Liver (tissue), 8 donors: ENCODE measurements at regions not wholly inside any gene's neighbourhood (a gene's known extent, or its start where the extent isn't known, plus 50 kb on each side); places are given as distances from the start of the nearest gene placed in this dataset.

ENCODE experiments used
- DNase-seq: peaks from one replicate; pipeline ENCODE4 v3.0.0-alpha.2; 2017; ENCODE audit warnings: low spot score
- H3K27ac ChIP-seq, 2 donors: one replicate each; pipeline ENCODE4 v1.7.0; 2013; ENCODE audit warnings: inconsistent platforms in 2 of 2, low read length in 2 of 2, control low read depth in 1 of 2, low read depth in 1 of 2, mild to moderate bottlenecking in 1 of 2
- H3K27me3 ChIP-seq, 4 donors: one replicate each; pipeline versions ENCODE4 v1.6.1 to v1.7.0; 2013; ENCODE audit warnings: low read length in 3 of 4, inconsistent platforms in 1 of 4, mild to moderate bottlenecking in 1 of 4, moderate library complexity in 1 of 4; ENCODE audit not compliant: control insufficient read depth in 4 of 4, insufficient read depth in 4 of 4
- H3K36me3 ChIP-seq, 4 donors: one replicate each; pipeline versions ENCODE4 v1.6.1 to v1.7.0; 2013; ENCODE audit warnings: low read length in 3 of 4, mild to moderate bottlenecking in 3 of 4, low read depth in 1 of 4, moderate library complexity in 1 of 4; ENCODE audit not compliant: control insufficient read depth in 4 of 4, insufficient read depth in 3 of 4
- H3K4me1 ChIP-seq, 4 donors: one replicate each; pipeline versions ENCODE4 v1.6.1 to v1.7.0; 2013; ENCODE audit warnings: low read length in 3 of 4, mild to moderate bottlenecking in 3 of 4, moderate library complexity in 1 of 4; ENCODE audit not compliant: control insufficient read depth in 4 of 4, insufficient read depth in 4 of 4
- H3K4me3 ChIP-seq, 3 donors: one replicate each; pipeline versions ENCODE4 v1.6.1 to v1.7.0; 2013; ENCODE audit warnings: low read length in 3 of 3, control low read depth in 1 of 3, low read depth in 1 of 3, mild to moderate bottlenecking in 1 of 3
- H3K9ac ChIP-seq, 2 donors: one replicate each; pipeline ENCODE4 v1.7.0; 2013; ENCODE audit warnings: low read length in 2 of 2, mild to moderate bottlenecking in 2 of 2, moderate library complexity in 2 of 2, control low read depth in 1 of 2, low read depth in 1 of 2
- H3K9me3 ChIP-seq, 4 donors: one replicate each; pipeline versions ENCODE4 v1.6.1 to v1.7.0; 2013; ENCODE audit warnings: low read length in 3 of 4; ENCODE audit not compliant: control insufficient read depth in 4 of 4
- CTCF ChIP-seq: fragments of 150-350 bp; IDR thresholded peaks from 2 replicates; pipeline ENCODE4 v1.5.1; 2017; ENCODE audit warnings: improper control_type of control experiment, low read depth, low read length; ENCODE audit not compliant: missing input control
- EGR1 ChIP-seq, 2 donors: IDR thresholded peaks; 2 replicates each; pipeline ENCODE4 v1.6.1; 2016 to 2018; ENCODE audit warnings: antibody characterized with exemption in 2 of 2, low read depth in 2 of 2
- FOXA1 ChIP-seq: IDR thresholded peaks from 2 replicates; pipeline ENCODE4 v1.6.1; 2016; ENCODE audit warnings: antibody characterized with exemption
- FOXA2 ChIP-seq: IDR thresholded peaks from 2 replicates; pipeline ENCODE4 v1.6.1; 2016; ENCODE audit warnings: antibody characterized with exemption
- HNF4A ChIP-seq, 2 donors: conservative IDR thresholded peaks; 2 replicates each; pipeline ENCODE4 v1.6.1; 2016; ENCODE audit warnings: antibody characterized with exemption in 2 of 2, mild to moderate bottlenecking in 2 of 2
- HNF4G ChIP-seq: IDR thresholded peaks from 2 replicates; pipeline ENCODE4 v1.6.1; 2016; ENCODE audit warnings: antibody characterized with exemption
- JUND ChIP-seq, 2 donors: IDR thresholded peaks; 2 replicates each; pipeline ENCODE4 v1.6.1; 2016; ENCODE audit warnings: antibody characterized with exemption in 2 of 2
- NR2F2 ChIP-seq: IDR thresholded peaks from 2 replicates; pipeline ENCODE4 v1.6.1; 2016; ENCODE audit warnings: antibody characterized with exemption
- RAD21 ChIP-seq, 2 donors: IDR thresholded peaks; 2 replicates each; pipeline ENCODE4 v1.6.1; 2016; ENCODE audit warnings: antibody characterized with exemption in 2 of 2, mild to moderate bottlenecking in 2 of 2
- RXRA ChIP-seq, 2 donors: IDR thresholded peaks; 2 replicates each; pipeline ENCODE4 v1.6.1; 2017 to 2018; ENCODE audit warnings: antibody characterized with exemption in 2 of 2, mild to moderate bottlenecking in 1 of 2
- SP1 ChIP-seq: IDR thresholded peaks from 2 replicates; pipeline ENCODE4 v1.6.1; 2018; ENCODE audit warnings: antibody characterized with exemption, mild to moderate bottlenecking
- TAF1 ChIP-seq: conservative IDR thresholded peaks from 2 replicates; pipeline ENCODE4 v1.6.1; 2016; ENCODE audit warnings: antibody characterized with exemption, mild to moderate bottlenecking
- YY1 ChIP-seq: IDR thresholded peaks from 2 replicates; pipeline ENCODE4 v1.6.1; 2016; ENCODE audit warnings: antibody characterized with exemption, mild to moderate bottlenecking
- WGBS: extraction: QIAGEN DNeasy Blood & Tissue Kit; methylation state at CpG from one replicate; pipeline ENCODE4 v1.1.7; 2013; 5-methylcytosine and 5-hydroxymethylcytosine counted together
- TF ChIP-seq, protein P1 (sequence below): IDR thresholded peaks from 2 replicates; pipeline ENCODE4 v1.6.1; 2016; ENCODE audit warnings: antibody characterized with exemption, mild to moderate bottlenecking
- TF ChIP-seq, protein P2 (sequence below): IDR thresholded peaks from 2 replicates; pipeline ENCODE4 v1.6.1; 2016; ENCODE audit warnings: antibody characterized with exemption
- TF ChIP-seq, protein P3 (sequence below): IDR thresholded peaks from 2 replicates; pipeline ENCODE4 v1.6.1; 2016; ENCODE audit warnings: antibody characterized with exemption
- TF ChIP-seq, protein P4 (sequence below): IDR thresholded peaks from 2 replicates; pipeline ENCODE4 v1.6.1; 2016; ENCODE audit warnings: antibody characterized with exemption
- donor health status: healthy.
- donor health status: healthy.
- donor health status: healthy.
- donor health status: healthy.
- donor health status: healthy.

DNA sequence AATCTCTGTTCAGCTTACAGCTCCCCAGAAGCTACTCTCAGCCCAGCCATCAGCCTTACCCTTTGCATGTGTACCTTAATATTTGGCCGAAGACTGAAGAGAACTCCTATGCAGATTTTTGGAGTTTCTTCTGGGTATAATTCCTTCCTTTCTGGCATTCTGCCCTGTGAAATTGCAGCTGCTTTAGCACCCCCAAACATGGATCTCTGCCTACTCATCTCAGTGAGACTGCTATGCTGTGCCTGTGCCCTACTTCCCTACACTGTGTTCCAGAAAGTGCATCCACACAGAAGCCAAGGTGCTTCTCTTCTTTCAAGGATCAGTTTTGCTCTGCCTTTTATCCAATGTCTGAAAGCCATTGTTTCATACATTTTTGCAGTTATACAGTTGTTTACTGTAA lies 81.6 kb downstream of the NPY start:
- no peak for DNase-seq
- TF ChIP-seq, protein P1, sequence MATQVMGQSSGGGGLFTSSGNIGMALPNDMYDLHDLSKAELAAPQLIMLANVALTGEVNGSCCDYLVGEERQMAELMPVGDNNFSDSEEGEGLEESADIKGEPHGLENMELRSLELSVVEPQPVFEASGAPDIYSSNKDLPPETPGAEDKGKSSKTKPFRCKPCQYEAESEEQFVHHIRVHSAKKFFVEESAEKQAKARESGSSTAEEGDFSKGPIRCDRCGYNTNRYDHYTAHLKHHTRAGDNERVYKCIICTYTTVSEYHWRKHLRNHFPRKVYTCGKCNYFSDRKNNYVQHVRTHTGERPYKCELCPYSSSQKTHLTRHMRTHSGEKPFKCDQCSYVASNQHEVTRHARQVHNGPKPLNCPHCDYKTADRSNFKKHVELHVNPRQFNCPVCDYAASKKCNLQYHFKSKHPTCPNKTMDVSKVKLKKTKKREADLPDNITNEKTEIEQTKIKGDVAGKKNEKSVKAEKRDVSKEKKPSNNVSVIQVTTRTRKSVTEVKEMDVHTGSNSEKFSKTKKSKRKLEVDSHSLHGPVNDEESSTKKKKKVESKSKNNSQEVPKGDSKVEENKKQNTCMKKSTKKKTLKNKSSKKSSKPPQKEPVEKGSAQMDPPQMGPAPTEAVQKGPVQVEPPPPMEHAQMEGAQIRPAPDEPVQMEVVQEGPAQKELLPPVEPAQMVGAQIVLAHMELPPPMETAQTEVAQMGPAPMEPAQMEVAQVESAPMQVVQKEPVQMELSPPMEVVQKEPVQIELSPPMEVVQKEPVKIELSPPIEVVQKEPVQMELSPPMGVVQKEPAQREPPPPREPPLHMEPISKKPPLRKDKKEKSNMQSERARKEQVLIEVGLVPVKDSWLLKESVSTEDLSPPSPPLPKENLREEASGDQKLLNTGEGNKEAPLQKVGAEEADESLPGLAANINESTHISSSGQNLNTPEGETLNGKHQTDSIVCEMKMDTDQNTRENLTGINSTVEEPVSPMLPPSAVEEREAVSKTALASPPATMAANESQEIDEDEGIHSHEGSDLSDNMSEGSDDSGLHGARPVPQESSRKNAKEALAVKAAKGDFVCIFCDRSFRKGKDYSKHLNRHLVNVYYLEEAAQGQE, result no peak
- TF ChIP-seq SP1 (no peak), FOXA2 (no peak)
- Histone ChIP-seq H3K27ac (no peak overlapping the region), H3K9me3 (no peaks in the 10 kb centered on the region), H3K4me3 (no peak overlapping the region), H3K27me3 (no peaks in the 10 kb centered on the region), H3K36me3 (no peaks in the 10 kb centered on the region), H3K4me1 (no peaks in the 10 kb centered on the region), H3K9ac (no peak overlapping the region)
- 74% methylated on average over 1 of the region's 1 CpG for WGBS

DNA sequence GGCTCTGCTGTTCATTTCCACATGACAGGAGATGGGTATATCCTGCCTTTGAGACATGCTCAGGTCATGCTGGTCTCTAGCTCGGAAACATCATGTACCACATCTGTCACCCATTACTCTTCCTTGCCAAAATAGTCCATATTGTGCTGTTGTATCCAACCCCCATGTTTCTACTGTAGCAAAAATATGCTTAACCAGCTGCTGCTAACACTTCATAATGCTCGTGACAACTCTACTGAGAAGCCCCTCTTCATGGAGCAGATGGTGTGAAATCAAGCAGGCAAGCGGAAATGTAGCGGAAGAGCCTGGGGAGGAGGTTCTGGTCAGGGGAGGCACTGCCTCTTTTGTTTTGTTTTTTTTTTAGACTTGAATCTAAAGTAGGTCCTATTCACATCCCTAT lies 82.9 kb downstream of the NPY start:
- Histone ChIP-seq H3K9ac (no peak overlapping the region), H3K27ac (no peak overlapping the region), H3K27me3 (no peaks in the 10 kb centered on the region), H3K4me1 (no peaks in the 10 kb centered on the region), H3K9me3 (no peaks in the 10 kb centered on the region), H3K36me3 (no peaks in the 10 kb centered on the region), H3K4me3 (no peak overlapping the region)
- 86% methylated on average over 4 of the region's 4 CpGs for WGBS
- no peak for DNase-seq
- TF ChIP-seq FOXA2 (no peak), TAF1 (no peak), RAD21 (IDR thresholded peaks at IDR 0.05) (no peak), CTCF (no peak), HNF4G (no peak), HNF4A (conservative IDR thresholded peaks at IDR 0.05) (no peak), NR2F2 (no peak), FOXA1 (no peak), RXRA (IDR thresholded peaks at IDR 0.05) (no peak), SP1 (no peak), YY1 (no peak), JUND (IDR thresholded peaks at IDR 0.05) (no peak), EGR1 (IDR thresholded peaks at IDR 0.05; ENCODE audit: low read depth in 2 of 2) (no peak)
- TF ChIP-seq, protein P2, sequence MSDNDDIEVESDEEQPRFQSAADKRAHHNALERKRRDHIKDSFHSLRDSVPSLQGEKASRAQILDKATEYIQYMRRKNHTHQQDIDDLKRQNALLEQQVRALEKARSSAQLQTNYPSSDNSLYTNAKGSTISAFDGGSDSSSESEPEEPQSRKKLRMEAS, result no peak
- TF ChIP-seq, protein P1, result no peak
- TF ChIP-seq, protein P3, sequence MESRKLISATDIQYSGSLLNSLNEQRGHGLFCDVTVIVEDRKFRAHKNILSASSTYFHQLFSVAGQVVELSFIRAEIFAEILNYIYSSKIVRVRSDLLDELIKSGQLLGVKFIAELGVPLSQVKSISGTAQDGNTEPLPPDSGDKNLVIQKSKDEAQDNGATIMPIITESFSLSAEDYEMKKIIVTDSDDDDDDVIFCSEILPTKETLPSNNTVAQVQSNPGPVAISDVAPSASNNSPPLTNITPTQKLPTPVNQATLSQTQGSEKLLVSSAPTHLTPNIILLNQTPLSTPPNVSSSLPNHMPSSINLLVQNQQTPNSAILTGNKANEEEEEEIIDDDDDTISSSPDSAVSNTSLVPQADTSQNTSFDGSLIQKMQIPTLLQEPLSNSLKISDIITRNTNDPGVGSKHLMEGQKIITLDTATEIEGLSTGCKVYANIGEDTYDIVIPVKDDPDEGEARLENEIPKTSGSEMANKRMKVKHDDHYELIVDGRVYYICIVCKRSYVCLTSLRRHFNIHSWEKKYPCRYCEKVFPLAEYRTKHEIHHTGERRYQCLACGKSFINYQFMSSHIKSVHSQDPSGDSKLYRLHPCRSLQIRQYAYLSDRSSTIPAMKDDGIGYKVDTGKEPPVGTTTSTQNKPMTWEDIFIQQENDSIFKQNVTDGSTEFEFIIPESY, result no peak
- TF ChIP-seq, protein P4, sequence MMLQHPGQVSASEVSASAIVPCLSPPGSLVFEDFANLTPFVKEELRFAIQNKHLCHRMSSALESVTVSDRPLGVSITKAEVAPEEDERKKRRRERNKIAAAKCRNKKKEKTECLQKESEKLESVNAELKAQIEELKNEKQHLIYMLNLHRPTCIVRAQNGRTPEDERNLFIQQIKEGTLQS, result no peak
